Right forelimb (tissue), 1 donor: ENCODE measurements at regions not wholly inside any gene's neighbourhood (a gene's known extent, or its start where the extent isn't known, plus 50 kb on each side); places are given as distances from the start of the nearest gene placed in this dataset.
"Not testable (repeated sequence)": the region's sequence is repeated elsewhere in the genome, so short reads cannot be mapped to it uniquely, and the experiment has no call there.

Experiments
- DNase-seq: peaks from one replicate; pipeline ENCODE4 v3.0.0-alpha.2; 2018

DNA sequence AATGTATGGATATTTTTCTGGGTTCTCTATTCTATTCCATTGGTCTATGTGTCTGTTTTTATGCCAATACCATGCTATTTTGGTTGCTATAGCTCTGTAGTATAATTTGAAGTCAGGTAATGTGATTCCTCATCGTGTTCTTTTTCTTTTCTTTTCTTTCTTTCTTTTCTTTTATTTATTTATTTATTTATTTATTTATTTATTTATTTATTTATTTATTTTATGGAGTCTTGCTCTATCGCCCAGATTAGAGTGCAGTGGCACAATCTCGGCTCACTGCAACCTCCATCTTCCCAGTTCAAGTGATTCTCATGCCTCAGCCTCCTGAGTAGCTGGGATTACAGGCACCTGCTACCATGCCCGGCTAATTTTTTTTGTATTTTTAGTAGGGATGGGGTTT is 315.2 kb downstream of the SV2B start:
- not testable (repeated sequence) for DNase-seq

DNA sequence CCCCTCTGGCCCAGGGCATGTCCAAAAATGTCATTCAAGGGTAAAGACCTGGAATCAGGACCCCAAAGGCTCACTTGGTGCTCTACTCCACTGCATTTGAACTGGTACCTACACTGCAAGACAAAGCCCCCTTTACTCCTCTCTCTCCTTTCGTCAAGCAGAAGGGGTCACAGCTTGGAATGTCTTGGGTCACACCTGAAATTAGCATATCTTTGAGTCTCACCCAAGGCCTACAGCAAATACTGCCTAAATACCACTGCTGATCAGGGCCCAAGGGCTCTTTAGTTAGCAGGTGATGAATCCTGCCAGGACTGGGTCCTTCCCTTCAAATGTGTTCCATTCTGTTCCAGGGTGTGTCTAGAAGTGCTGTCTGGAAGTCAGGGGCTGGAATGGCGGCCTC is 320.6 kb downstream of the SV2B start:
- no peak for DNase-seq

DNA sequence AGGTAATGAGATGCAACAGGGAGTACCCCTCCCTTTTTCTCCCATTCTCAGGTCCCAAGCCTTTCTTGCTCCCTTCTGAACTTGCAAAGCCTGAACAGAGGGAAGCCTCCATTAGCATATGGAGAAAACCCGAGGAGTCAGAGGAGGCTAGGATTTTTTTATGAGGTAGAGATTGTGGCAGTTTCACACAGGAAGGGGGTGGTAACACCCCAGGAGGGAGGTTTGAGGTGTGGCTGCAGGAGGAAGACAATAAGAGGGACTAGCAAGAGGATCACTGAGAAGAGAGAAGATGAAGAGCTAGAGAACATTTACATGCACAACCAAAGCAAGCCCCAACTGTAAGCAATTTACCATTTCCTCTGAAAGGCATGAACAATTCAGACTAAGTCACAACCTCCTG is 322.7 kb downstream of the SV2B start:
- DNase-seq: no peak

DNA sequence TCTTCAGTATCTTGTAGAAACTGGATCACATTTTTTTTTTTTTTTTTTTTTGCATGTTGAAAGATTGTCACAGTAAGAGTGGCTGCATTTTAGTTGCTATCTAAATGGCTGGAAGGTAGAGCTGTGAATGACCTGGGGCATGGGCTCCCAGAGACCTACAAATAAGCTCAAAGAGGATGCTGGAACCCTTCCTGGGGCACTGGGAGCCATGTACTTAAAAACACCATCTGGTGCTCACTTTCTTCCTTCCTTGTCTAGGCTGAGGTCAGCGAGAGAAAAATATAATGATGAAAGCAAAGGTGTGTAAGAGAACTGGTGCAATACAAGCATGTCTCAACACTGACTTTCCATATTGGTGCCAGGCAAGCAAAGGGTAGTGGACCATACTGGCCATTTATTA is 323.9 kb downstream of the SV2B start:
- DNase-seq: no peak

DNA sequence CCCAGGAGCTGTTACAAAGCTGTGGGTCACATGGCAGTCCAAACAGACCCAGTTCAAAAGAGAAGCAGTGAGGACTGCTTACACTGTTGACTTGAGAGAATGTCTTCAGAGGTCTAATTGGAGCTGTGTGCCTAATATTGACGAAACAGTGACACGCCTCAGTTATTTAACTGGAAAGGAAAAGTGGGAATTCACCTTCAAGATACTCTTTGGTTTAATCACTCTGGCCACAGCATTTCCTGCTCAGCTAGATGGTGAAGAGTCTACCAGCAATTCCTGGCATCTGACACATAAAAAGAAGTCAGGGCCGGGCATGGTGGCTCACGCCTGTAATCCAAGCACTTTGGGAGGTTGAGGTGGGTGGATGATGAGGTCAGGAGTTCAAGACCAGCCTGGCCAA is 326.4 kb downstream of the SV2B start:
- DNase-seq: no peak

DNA sequence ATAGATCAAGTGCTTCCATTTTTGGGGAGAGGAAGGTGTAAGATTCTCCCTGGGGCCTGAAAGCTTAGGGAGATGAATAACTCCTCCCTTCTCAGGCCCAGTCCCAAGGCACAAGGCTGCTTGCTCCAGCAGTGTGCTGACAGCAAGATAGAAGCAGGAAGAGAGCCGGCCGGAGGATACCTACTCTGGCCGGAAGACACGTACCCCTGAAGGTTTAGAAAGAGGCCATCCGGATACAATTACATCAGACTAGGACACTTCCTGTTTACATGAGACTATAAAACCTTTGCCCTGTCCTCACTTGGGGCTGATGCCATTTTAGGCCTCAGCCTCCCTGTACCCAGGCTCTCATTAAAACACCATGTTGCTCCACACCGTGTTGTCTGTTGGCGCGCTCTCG is 329.9 kb downstream of the SV2B start:
- DNase-seq: no peak

DNA sequence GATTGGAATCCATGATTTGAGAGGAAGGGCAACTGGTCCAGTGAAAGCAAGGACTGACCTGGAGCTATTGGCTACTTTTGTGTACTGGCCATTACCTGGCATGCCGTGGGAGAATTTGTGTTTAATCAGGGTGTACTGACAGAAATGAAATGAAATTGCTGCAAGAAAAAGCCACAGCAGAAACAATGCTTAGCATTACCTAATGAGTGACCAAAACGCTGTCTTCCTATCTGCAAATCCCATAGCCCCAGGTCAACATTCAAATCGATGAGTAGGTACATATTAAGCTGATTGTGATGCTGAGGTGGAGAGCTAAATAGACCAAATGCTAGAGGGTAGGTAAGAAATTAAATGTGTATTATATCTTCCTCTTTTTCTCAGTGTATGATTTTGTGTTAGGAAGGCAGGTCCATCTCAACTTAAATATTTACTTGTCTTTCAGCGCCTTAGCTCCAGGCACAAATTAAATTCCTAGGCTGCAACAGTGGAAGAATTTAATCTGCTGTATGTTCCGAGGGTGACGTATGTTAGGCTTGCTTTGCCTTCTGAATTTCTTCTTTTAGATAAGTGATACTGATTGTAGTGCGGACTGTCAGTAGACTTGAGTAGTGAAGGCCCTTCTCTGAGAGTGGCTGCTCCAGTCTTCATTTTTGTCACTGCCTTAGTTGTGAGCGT is 331.1 kb downstream of the SV2B start:
- no peak for DNase-seq

DNA sequence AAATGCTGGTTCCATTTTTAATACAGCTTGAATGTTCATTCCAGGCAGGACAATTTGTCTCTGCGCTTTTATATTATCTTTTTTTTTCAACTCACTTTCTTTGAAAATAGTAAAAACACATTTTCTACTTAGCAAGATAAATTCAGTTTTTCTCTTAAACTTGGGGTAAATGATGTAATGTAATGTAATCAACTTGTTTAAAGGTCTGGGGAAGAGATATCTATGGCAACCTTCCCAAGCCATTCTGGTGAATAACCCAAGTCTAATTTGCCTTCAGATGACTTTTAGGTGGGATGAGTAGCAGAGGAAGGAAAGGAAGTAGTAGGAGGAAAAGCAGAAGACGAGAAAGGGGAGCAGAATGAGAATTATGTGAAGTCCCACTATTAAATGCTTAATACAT is 335.1 kb downstream of the SV2B start:
- DNase-seq: no peak

DNA sequence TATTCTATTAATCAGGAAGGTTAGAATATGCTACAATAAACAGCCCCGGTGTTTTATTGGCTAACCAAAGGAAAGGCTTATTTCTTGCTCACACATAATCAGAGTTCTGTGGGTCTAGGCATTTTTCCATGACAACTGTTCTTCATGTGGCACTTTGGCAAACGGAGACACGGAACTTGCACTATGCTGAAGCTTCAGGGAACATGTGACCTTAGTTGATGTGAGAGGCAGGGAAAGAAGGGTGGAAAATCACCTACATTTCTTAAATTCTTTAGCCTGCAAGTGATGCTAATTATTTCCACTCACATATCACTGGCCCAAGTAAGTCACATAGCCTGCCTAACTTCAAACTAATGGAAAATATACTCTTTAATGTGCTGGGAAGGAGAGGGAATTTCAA is 344.6 kb downstream of the SV2B start:
- DNase-seq: no peak

DNA sequence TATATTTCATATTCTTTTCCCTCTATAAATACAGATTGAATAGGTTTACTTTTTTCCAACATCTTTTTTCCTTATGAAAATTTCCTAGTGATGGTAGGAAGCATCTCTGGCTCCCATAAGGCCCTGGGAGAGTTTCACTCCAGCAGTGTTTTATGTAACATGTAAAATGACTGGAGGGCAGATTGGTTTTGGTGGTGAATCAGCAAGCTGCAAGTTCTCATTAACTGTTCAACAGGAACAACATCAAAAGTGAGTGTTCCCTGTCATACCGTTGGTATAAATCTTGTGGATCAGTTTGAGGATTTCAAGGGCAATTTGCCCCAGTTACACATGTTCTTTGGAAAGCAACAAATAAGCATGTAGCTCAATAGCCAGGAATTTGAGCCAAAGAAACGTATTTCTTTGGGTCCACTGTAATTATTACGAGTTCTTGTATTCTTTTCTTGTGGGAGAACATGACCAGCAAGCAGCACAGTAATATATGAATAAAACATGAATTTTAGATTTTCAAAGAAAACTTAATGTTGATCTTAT is 345.7 kb downstream of the SV2B start:
- no peak for DNase-seq

DNA sequence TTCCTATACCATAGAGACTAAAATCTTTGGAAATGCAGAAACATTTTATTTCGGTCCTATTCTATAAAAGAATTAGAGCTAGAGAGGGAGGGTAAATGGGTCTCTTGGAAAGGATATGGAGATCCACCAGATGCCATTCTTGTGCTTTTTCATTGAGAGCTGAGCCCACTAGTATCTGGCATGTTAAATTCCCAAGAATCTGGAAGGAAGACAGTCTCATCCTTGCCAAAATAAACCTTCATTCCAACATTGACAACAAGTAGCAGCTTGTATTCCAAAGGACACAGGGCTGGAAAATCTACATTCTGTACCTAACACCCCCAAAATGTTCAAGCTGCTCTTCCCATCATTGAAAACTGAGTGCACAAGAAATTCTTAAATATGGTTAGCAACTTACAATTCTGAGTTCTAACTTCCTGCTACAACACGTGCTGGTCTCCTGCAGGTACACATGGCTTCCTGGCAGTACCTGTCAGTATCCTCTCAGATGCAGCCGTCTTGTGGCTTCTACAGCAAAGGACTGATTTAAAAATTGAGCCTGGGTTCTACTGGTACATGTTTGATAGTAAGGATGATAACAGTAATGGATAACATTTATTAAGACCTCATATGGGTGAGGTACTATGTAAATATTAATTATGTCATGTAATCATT is 348.1 kb downstream of the SV2B start:
- no peak for DNase-seq

DNA sequence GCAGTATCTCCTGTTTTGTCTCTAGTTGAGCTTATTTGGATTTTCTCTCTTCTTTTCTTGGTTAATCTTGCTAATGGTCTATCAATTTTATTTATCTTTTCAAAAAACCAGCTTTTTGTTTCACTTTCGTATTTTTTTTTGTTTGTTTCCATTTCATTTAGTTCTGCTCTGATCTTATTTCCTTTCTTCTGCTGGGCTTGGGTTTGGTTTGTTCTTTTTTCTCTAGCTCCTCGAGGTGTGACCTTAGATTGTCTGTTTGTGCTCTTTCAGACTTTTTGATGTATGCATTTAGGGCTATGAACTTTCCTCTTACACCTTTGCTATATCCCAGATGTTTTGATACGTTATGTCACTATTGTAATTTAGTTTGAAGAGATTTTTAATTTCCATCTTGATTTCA is 353.3 kb downstream of the SV2B start:
- not testable (repeated sequence) for DNase-seq

DNA sequence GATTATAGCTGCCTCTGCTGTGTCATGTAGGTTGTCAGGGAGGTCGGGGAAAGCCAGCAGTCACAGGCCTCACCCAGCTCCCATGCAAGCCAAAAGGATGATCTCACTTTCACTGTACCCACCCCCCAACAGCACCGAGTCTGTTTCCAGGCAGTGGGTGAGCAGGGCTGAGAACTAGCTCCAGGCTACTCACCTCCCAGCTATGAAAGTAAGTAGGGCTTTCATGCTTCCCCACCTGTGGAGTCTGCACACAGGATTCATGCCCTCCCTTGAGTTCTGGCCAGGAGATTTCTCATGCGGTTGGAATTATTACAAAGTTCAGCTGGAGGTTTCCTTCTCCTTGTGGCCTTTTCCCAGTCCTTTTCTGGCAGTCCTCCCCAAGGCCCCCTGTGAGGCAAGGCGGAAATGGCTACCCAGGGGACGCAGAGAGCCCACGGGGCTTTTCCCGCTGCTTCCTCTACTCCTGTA is 356.2 kb downstream of the SV2B start:
- no peak for DNase-seq

DNA sequence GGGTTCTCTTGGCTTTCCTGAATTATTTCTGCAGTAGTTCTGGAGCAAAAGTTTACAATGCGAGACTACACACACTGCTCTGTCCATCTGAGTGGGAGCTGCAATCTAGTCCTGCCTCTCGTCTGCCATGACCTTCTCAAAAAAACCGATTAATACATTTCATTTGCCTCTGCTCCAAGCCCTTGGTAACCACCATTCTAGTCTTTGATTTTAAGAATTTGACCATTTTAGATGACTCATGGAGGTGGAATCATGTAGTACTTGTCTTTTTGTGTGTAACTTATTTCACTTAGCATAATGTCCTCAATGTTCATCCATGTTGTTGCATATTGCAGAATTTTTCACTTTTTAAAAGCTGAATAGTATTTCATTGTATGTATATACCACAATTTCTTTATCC is 356.9 kb downstream of the SV2B start:
- no peak for DNase-seq

DNA sequence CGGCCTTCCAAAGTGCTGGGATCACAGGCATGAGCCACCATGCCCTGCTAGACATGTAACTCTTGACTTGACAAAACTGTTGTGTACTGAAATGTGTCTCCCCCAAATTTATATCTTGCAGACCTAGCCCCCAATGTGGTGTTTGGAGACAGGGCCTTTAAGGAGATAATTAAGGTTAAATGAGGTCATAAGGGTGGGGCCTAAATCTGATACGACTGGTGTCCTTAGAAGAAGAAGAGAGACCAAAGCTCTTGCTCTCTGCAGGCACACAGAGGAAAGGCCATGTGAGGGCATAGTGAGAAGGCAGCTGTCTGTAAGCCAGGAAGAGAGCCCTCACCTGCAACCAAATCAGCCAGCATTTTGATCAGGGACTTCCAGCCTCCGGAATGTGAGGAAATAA is 361.3 kb downstream of the SV2B start:
- DNase-seq: no peak

DNA sequence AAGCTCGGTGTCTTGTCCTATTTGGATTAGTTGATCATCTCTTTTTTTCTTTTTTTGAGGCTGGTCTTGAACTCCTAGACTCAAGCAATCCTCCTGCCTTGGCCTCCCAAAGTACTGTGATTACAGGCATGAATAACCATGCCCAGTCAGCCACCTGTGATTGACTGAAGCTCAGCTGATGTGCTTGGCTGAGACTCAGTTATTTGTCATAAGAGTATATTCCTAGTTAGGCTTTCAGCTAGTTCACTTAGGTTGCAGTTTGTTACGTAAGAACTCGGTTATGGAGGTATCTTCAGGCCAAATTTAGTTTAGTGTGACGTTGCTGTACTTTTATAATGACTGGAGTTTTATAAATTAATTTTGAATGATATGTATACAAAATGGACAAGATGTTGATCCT is 365.0 kb downstream of the SV2B start:
- DNase-seq: no peak

DNA sequence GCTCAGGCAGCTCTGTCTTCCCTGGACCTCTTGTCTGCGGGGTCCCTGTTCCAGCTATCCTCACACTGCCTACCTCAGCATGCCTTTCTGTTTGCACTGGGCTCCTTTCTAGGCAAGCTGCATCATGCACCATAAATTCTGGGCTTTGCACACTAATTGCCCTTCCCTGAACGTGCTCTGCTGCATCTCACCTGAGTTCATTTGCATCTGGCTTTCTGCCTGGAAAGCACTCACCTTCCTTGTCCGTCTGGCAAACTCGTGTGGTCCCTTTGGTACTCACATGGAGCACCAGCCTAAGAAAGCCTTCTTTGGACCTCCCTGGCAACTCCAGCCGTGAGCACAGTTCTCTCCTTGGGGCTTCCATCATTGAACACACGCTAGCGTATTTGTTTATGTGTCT is 365.6 kb downstream of the SV2B start:
- no peak for DNase-seq

DNA sequence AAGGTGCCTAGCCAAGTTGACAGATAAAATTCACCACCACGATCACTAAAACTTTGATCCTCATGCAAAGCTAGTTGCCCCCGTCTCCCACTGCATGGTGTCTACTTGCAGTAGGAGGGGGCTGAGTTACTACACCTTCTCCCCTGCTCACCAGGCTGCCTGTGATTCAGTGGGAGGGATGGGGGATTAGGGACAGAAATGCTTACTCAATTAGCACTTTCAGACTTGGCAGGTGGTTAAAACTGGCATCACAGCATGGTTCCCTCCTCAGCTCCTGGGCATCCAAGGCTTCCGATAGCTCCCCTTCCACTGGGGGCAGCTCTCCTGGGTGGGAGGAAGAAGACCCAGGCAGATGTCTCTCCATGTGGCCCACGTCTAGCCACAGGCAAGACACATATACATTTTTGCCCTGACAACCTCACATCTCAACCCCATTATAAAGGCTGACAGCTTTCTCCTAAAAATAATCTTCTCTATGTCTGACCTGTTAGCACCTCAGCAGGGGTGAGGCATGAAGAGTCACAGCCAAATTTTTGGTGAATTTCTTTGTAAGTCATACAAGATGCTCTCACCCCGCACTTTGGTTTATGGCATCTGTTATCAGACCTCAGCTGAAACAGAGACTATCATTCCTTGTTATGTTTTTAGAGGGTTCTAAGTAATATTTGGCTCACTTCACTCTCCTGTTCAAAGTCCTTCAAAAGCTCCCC is 369.0 kb downstream of the SV2B start:
- no peak for DNase-seq

DNA sequence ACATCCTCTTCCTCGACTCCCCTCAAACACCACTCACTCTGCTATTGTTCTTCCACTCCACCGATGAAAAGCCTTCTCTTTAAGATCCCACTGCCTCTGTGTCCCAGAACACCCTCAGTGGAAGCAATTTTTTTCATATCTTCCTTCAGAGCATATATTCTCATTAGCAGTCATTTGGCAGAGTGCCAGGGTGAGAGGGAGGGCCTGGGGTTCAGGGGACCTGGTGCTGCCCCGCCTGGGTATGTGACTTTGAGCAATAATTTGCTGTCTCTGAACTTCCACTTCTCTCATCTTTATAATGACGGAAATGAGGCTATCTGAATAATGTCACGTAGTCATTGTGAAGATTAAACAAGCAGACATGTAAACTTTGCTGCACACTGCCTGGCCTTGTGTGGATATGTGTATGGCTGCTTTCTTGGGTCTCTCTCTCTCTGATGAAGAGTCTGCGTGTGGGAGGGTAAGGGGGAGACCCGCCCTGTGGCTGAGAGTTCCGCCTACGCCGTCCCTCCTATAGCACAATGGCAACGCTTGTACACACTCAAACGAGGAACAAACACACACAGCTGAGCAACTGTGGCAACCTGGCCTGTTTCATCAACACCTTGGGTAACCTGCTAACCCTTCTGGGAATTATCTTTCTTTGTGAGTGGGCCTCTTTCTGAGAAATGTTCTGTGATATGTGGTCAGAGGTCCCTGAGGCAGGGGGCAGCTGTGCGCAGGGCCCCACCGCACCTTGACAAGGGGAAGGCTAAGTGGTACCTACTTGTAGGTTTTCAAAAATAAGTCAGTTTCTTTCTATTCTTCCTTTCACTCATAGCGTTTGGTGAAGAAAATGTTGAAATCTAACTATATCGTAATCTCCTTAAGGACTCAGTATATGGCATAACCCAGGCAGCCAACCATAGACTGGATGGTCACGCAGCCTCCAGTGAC is 369.8 kb downstream of the SV2B start:
- DNase-seq: no peak

DNA sequence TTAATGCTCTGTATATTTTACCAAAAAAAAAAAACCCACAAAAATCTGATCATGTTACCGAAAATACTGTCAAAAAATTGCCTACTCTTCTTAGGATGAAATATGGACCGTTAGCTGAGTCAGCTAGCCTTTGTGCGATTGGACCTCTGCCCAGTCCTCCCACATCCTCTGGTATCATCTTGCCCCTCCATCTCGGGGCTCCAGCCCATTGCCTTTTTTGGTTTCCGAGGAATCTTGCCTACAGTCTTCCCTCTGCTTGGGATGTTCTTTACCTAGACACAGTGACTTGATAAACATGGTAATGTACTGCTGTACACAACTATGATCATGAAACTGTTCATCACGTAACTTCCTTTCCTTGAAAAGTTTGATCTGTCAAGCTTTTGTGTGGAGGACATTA is 371.4 kb downstream of the SV2B start:
- no peak for DNase-seq

DNA sequence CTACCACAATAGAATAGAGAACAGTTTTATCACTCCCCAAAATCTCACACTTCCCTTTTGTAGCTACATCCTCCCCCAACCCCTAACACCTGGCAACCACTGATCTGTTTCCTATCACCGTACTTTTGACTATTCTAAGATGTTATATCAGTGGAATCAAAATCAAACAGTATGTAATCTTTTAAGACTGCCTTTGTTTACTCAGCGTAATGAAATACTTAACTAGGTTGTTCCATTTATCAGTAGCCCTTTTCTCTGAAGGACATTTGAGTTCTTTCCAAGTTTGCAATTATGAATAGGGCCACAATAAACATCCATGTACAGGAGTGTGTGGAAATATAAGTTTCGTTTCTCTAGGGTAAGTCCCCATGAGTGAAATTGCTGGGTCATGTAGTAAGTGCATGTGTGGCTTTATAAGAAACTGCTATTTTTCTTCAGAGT is 372.3 kb downstream of the SV2B start:
- DNase-seq: no peak

DNA sequence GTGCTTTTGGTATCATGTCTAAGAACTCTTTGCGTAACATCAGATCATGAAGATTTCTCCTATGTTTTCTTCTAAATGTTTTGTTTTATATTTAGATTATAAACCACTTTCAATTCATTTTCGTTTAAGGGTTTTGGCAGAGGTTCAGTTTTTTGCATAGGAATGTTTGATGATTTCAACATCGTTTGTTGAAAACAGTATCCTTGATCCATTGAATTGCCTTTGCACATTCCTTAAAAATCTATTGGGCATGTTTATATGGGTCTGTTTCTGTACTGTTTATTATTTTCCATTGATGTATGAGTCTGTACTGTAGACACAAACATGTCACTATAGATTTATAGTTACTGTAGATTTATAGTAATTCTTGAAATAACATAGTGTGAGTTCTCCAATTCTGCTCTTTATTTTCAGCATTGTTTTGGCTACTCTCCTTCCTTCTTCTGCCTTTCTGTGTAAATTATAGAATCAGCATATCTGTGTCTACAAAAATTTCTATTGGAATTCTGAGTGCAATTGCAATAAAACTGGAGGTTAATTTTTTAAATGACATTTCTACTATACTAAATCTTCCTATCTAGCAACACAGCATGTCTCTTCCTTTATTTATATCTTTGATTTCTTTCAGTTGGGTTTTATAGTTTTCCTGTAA is 374.0 kb downstream of the SV2B start:
- DNase-seq: no peak
